Muscle layer of colon (tissue), 2 donors: ENCODE measurements at regions not wholly inside any gene's neighbourhood (a gene's known extent, or its start where the extent isn't known, plus 50 kb on each side); places are given as distances from the start of the nearest gene placed in this dataset.

Experiments
- H3K27ac ChIP-seq: one replicate; pipeline ENCODE4 v1.7.0; 2013; ENCODE audit warnings: low read depth, mild to moderate bottlenecking, low read length, moderate library complexity
- H3K27me3 ChIP-seq, 2 donors: one replicate each; pipeline ENCODE4 v1.7.0; 2013; ENCODE audit warnings: low read length in 2 of 2, mild to moderate bottlenecking in 2 of 2; ENCODE audit not compliant: insufficient read depth in 2 of 2, control insufficient read depth in 1 of 2
- H3K36me3 ChIP-seq: one replicate; pipeline ENCODE4 v1.7.0; 2013; ENCODE audit warnings: mild to moderate bottlenecking, low read length; ENCODE audit not compliant: insufficient read depth
- H3K4me1 ChIP-seq: one replicate; pipeline ENCODE4 v1.7.0; 2013; ENCODE audit warnings: mild to moderate bottlenecking, low read length; ENCODE audit not compliant: insufficient read depth
- H3K4me3 ChIP-seq, 2 donors: one replicate each; pipeline ENCODE4 v1.7.0; 2013; ENCODE audit warnings: low read length in 2 of 2, low read depth in 1 of 2, mild to moderate bottlenecking in 1 of 2, moderate library complexity in 1 of 2
- H3K9ac ChIP-seq: one replicate; pipeline ENCODE4 v1.7.0; 2013; ENCODE audit warnings: low read length
- H3K9me3 ChIP-seq: one replicate; pipeline ENCODE4 v1.7.0; 2013; ENCODE audit warnings: mild to moderate bottlenecking, low read length
- donor health status: abdominal sarcoma.
- donor health status: Adenocarcinoma of cecum.

DNA sequence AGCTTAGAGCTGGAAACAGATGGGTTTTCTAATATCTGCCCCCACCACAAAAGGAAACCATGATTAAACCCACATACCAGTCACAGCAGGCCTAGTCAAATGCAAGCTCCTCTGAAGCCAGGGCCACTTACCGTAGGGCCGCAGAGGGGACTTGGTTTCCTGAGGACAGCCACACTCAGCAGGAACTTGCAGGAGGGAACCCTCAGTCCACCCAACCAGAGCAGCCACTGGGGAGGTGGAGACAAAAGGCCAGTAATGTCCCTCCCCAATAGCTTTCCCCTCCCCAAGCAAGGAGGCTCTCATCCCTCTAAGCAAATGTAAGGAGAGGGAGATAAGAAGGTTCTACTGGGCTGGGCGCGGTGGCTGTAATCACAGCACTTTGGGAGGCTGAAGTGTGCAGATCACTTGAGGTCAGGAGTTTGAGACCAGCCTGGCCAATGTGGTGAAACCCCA, 384.4 kb upstream of the JARID2 start:
- H3K4me1 ChIP-seq, result peaks cover 13% of the 10 kb centered on the region
- H3K9ac ChIP-seq, result no peak overlapping the region
- no peaks in the 10 kb centered on the region for H3K9me3 ChIP-seq
- H3K27ac ChIP-seq, result no peak overlapping the region
- no peak overlapping the region for H3K4me3 ChIP-seq
- no peaks in the 10 kb centered on the region for H3K36me3 ChIP-seq
- no peaks in the 10 kb centered on the region for H3K27me3 ChIP-seq

DNA sequence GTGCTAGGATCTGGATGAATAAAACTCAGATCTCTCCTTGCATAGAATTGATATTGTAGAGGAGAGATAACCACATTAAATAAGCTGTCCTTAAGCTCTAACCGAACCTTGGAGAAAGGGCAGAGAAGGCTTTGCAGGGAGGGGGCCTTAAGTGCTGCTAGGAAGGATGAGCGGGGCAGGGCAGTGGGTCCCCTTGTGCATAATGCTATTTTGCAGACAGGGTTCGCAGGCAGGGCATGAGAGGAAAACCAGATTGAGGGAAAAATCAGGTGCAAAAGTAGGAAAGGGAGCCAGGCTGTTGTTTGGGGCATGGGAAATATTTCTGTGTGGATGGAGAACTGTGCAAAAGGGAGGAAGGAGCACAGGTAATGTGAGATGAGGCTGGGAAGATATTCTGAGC, 383.0 kb upstream of the JARID2 start:
- no peaks in the 10 kb centered on the region for H3K36me3 ChIP-seq
- H3K27me3 ChIP-seq, result no peaks in the 10 kb centered on the region
- H3K27ac ChIP-seq, result no peak overlapping the region
- no peaks in the 10 kb centered on the region for H3K9me3 ChIP-seq
- no peak overlapping the region for H3K4me3 ChIP-seq
- H3K9ac ChIP-seq, result no peak overlapping the region
- H3K4me1 ChIP-seq, result peaks cover 13% of the 10 kb centered on the region

DNA sequence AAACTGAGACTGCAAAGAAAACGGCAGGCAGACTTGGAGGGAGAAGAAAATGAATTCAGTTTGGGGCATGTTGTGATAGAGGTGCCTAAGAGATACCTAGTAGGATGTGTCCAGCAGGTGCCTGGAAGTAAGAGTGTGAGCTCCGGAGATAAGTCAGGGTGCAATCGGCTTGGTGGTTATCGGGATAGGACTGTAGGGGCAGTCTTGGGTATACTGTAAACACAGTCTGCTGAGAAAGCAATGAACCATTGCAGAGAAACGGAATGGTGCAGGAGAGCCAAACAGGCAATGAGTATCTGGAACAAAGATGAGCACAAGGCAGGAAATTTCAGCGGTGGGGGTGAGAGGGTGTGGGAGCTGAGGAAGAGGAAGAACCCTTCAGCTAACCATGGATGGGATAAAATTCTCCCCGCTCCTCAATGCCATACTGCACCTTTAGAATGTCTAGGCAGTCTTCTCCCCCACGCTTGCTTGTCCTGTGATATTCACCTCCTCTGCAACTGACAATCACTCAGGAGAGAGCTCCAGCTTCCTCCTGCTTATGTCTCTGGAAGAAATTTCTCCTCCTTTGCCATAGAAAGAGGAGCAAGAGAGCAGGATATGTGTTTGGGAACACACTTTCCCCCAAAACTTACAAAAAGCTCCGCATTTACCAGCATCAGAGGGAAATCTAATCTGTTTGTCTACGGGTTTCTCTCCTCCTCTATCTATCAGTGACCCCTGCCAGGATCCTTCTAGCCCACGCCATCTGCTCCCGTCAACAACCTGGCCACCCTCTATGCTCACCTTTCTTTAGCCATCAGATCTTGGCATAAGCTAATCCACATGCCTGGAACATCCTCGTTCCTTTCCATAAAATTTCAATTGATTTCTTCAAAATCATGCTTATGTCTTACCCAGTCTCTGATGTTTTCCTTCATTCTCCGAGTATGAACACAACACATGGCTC, 381.7 kb upstream of the JARID2 start:
- Histone ChIP-seq H3K9me3 (no peaks in the 10 kb centered on the region), H3K27ac (no peak overlapping the region), H3K9ac (no peak overlapping the region), H3K4me1 (peaks cover 13% of the 10 kb centered on the region), H3K36me3 (no peaks in the 10 kb centered on the region), H3K27me3 (no peaks in the 10 kb centered on the region), H3K4me3 (no peak overlapping the region)

DNA sequence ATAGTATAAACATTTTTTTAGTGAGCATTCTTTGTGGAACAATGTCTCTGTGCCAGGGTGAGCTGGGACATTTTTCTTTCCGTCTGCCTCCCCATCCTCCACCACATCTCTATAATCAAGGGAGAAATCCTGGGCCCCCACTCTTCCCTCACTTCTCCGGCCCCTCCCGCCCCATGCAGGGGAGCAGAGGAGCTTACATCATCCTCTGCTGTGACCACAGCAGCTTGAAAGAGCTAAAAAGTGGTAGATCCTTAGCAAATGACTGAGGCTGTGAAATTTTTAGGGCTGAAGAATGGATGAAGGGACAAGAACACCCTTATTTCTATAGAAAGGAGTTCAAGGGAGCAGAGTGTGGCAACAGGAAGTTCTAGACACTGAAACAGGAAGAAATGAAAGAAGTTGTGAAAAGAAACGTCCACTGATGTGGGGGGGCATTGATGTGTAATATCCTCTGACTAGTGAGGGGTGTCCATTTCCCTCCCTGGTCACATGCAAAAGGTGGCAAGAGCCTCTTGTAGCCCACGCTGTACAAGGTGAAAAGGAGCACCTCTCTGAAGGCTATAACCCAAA, 380.3 kb upstream of the JARID2 start:
- Histone ChIP-seq H3K4me3 (no peak overlapping the region), H3K36me3 (no peaks in the 10 kb centered on the region), H3K9me3 (no peaks in the 10 kb centered on the region), H3K27me3 (no peaks in the 10 kb centered on the region), H3K4me1 (peaks cover 13% of the 10 kb centered on the region), H3K27ac (no peak overlapping the region), H3K9ac (no peak overlapping the region)

DNA sequence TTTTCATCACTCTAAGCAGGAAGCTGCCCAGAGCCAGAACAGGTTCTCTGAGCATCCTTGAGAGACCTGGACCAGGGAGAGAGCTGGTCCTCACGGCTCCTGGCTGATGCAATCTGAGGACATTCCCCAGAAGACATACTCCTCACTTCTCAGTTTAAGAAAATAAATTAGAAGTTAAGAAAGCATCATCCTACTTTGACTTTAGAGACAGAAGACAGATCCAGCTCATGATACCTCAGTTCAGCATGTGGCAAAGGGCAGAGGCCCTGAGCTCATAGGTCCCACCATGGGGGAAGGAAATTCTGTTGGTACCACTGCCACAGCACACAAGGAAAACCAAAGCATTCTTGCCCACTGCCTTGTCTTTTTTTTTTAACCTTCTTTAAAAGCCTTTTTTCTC, 378.1 kb upstream of the JARID2 start:
- Histone ChIP-seq H3K4me1 (peaks cover 13% of the 10 kb centered on the region), H3K36me3 (no peaks in the 10 kb centered on the region), H3K27me3 (no peaks in the 10 kb centered on the region), H3K9me3 (no peaks in the 10 kb centered on the region), H3K27ac (no peak overlapping the region), H3K4me3 (no peak overlapping the region), H3K9ac (no peak overlapping the region)

DNA sequence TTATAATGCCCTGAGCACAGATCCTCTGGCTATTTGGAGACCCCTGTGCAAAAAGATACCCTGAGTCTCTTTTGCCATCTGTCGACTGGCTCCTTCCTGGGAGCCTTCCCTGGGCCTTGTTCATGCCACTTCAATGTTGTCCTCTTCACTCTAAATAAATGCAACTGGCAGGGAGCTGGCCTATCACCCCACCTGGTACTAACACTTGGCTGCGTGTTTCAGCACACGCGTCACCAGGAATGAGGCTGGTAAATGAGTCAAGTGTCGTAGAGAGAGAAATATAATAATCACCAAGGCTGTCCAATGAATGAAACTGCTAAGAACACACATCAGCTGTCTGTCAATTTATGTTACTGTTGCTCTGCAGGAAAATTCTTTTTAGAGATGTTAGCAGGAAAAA, 374.6 kb upstream of the JARID2 start:
- no peak overlapping the region for H3K9ac ChIP-seq
- no peaks in the 10 kb centered on the region for H3K27me3 ChIP-seq
- H3K9me3 ChIP-seq, result no peaks in the 10 kb centered on the region
- H3K27ac ChIP-seq, result no peak overlapping the region
- no peaks in the 10 kb centered on the region for H3K4me1 ChIP-seq
- no peaks in the 10 kb centered on the region for H3K36me3 ChIP-seq
- no peak overlapping the region for H3K4me3 ChIP-seq

DNA sequence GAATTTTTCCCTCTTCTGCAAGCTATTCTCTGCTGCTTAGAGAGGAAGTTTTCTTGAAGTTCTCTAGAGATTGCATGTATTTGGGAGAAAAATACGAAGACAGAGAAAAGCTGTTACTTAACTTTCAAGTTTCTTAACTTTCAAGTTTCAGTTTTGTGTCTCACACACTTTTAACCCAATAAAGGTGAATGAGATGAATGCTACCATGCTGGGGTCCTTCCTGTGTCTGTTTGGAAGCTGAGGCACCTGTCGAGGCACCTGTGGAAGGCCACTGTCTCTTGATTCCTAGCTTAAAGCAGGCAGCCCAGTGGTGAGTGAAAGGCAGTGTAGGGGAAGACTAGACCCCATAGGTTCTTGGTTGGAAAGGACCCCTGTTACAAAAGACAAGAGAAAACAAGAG, 372.8 kb upstream of the JARID2 start:
- Histone ChIP-seq H3K9ac (no peak overlapping the region), H3K27ac (no peak overlapping the region), H3K4me3 (no peak overlapping the region), H3K36me3 (no peaks in the 10 kb centered on the region), H3K4me1 (no peaks in the 10 kb centered on the region), H3K9me3 (no peaks in the 10 kb centered on the region), H3K27me3 (no peaks in the 10 kb centered on the region)

DNA sequence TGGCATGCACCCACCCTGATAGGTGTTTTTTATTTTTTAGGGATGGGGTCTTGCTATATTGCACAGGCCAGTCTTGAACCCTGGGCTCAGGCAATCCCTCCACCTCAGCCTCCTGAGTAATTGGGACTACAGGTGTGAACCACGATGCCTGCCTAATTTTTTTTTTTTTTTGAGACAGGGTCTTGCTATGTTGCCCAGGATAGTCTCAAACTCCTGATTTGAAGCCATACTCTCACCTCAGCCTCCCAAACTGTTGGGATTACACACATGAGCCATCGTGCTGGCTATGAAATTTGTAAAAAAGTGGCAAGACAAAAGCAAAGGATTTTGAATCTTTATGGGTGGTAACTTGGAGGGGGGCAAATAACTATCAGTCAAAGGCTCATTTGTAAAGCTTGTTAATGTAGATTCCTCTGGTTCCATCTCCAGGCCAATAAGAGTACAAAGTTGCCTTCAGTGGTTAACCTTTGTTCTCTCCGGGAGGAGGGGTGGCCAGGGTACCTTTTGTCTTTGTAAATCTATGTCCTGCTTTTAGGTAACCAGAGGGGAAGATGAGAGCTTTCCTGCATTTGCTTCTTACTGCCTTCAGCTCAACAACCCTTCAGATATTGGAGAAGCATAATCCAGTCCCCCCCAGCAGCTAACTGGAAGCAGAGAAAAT, 372.0 kb upstream of the JARID2 start:
- no peak overlapping the region for H3K27ac ChIP-seq

DNA sequence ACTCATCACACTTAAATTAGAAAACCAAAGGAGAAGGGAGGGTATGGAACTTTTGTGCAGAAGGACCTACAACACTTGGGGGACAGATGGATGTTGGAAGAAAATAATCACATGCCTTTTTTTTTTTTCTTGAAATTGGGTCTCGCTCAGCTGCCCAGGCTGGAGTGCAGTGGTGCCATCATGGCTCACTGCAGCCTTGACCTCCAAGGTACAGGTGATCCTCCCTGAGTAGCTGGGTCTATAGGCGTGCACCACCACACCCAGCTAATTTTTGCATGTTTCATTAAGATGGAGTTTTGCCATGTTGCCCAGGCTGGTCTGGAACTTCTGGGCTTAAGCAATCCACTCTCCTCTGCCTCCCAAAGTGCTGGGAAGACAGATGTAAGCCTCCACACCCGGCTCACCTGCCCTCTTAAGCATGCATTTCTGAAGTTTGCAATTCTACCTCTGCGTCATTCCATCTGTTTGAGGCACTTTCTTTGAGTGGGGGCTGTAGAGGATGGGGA, 370.8 kb upstream of the JARID2 start:
- Histone ChIP-seq H3K4me1 (no peaks in the 10 kb centered on the region), H3K4me3 (no peak overlapping the region), H3K36me3 (no peaks in the 10 kb centered on the region), H3K9ac (no peak overlapping the region), H3K9me3 (no peaks in the 10 kb centered on the region), H3K27me3 (no peaks in the 10 kb centered on the region), H3K27ac (no peak overlapping the region)

More for the DNA sequence above, 372.0 kb upstream of the JARID2 start:
- H3K36me3 ChIP-seq, result no peaks in the 10 kb centered on the region
- no peaks in the 10 kb centered on the region for H3K27me3 ChIP-seq
- no peaks in the 10 kb centered on the region for H3K9me3 ChIP-seq
- H3K4me3 ChIP-seq, result no peak overlapping the region
- no peak overlapping the region for H3K9ac ChIP-seq
- H3K4me1 ChIP-seq, result no peaks in the 10 kb centered on the region

DNA sequence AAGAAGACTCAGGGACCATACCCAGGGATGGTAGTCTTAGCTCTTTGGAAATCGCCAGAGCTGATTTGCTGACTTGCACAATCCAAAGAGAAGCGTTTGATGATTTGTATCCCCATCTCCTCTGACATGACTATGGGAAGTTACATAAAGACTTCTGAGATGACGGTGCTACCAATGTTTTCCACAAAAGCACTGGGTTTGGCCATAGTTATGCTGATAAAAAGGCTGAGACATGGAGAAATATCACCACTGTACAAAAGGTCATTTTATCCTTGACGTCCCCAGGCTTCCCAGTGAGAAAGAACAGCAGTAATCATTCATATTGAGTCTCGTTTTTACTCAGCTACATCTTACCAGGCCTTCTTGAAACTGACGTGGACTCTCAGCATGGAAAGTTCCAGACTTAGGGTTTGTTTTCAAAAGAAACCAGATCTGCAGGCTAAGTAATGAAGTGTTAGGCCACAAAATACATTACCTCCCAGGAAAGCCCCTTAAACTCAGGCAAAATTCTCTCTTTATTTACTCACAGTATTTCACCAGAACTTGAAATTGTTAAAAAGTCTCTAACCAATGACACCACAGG, 370.3 kb upstream of the JARID2 start:
- no peak overlapping the region for H3K27ac ChIP-seq
- H3K27me3 ChIP-seq, result no peaks in the 10 kb centered on the region
- H3K4me3 ChIP-seq, result no peak overlapping the region
- no peaks in the 10 kb centered on the region for H3K4me1 ChIP-seq
- no peak overlapping the region for H3K9ac ChIP-seq
- H3K36me3 ChIP-seq, result no peaks in the 10 kb centered on the region
- H3K9me3 ChIP-seq, result no peaks in the 10 kb centered on the region
